Activated CD4-positive, alpha-beta memory T cell treated with anti-CD3 and anti-CD28 coated beads, Interleukin-2, amount 10 ng/mL, durations not matched to agents 7 days and 5 days (primary cell): ENCODE measurements at regions not wholly inside any gene's neighbourhood (a gene's known extent, or its start where the extent isn't known, plus 50 kb on each side); places are given as distances from the start of the nearest gene placed in this dataset.

Source experiments
- CTCF ChIA-PET: fragments of 350-600 bp; sonication (Branson Sonifier 250); formaldehyde crosslinking; loops from one replicate; lab custom pipeline; 2021; ENCODE audit warnings: antibody characterized with exemption, inconsistent platforms; lab: Charles Lee
- POLR2A ChIA-PET: fragments of 350-600 bp; sonication (Branson Sonifier 250); formaldehyde crosslinking; loops from one replicate; lab custom pipeline; 2021; ENCODE audit warnings: antibody characterized with exemption; lab: Charles Lee
- DNase-seq: peaks from one replicate; pipeline ENCODE4 v3.0.0-alpha.2; 2020
- H3K27ac Mint-ChIP-seq: one replicate; pipeline ENCODE4 v1.8.0; 2021; ENCODE audit warnings: mild to moderate bottlenecking, mixed read lengths
- H3K27me3 Mint-ChIP-seq: one replicate; pipeline ENCODE4 v1.8.0; 2021; ENCODE audit warnings: mixed read lengths
- H3K36me3 Mint-ChIP-seq: one replicate; pipeline ENCODE4 v1.8.0; 2021; ENCODE audit warnings: low read depth, mixed read lengths
- H3K4me1 Mint-ChIP-seq: one replicate; pipeline ENCODE4 v1.8.0; 2021; ENCODE audit warnings: mixed read lengths
- H3K4me3 Mint-ChIP-seq: one replicate; pipeline ENCODE4 v1.8.0; 2021; ENCODE audit warnings: mild to moderate bottlenecking, mixed read lengths
- H3K9me3 Mint-ChIP-seq: one replicate; pipeline ENCODE4 v1.8.0; 2021; ENCODE audit warnings: mixed read lengths

- no peak overlapping the region for H3K27ac Mint-ChIP-seq
- no peaks in the 10 kb centered on the region for H3K9me3 Mint-ChIP-seq
- H3K4me1 Mint-ChIP-seq: peaks cover 3% of the 10 kb centered on the region
- POLR2A ChIA-PET: no interaction called here
- DNase-seq: no peak
- no peaks in the 10 kb centered on the region for H3K36me3 Mint-ChIP-seq
- peaks cover 3% of the 10 kb centered on the region for H3K27me3 Mint-ChIP-seq
- CTCF ChIA-PET: no interaction called here
- H3K4me3 Mint-ChIP-seq: no peak overlapping the region
These were observed 162.8 kb downstream of the ENC1 start for GRCh38 chr5:74477761-74478160.

DNA sequence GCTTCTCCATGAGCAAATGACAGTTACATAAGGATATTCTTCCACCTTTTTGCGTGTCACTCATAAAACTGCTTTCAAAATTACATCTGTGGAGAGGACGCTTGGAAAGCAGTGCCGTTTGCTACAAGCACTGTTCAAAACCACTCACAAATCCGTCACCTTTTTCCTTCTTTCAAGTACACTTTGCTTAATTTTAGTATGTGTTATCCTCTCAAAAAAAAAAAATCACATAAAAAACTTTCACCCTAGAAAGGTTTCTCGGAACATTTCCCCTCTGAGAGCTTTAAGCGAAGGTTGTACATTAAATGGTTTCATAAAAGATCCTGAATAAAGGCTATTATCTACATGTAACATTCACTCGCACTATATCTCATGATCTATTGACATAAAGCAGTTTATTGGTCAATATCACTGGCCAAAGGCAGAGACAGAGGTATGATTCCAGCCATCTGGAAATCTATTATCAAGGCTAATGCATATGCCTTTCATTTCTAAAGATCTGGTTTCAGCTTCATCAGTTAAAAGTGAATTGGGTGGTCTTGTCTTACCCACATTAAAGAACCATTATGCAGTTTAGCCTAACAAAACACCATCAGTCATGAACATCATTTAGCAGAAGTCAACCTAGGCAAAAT lies 163.6 kb downstream of the ENC1 start:
- no peak overlapping the region for H3K4me3 Mint-ChIP-seq
- ChIA-PET CTCF (no interaction called here), POLR2A (no interaction called here)
- peaks cover 3% of the 10 kb centered on the region for H3K27me3 Mint-ChIP-seq
- H3K9me3 Mint-ChIP-seq: no peaks in the 10 kb centered on the region
- no peak for DNase-seq
- H3K4me1 Mint-ChIP-seq: peaks cover 3% of the 10 kb centered on the region
- H3K27ac Mint-ChIP-seq: no peak overlapping the region
- no peaks in the 10 kb centered on the region for H3K36me3 Mint-ChIP-seq

- no peaks in the 10 kb centered on the region for H3K36me3 Mint-ChIP-seq
- no peak for DNase-seq
- CTCF ChIA-PET: no interaction called here
- peaks cover 3% of the 10 kb centered on the region for H3K27me3 Mint-ChIP-seq
- no peak overlapping the region for H3K4me3 Mint-ChIP-seq
- POLR2A ChIA-PET: no interaction called here
- peaks cover 3% of the 10 kb centered on the region for H3K4me1 Mint-ChIP-seq
- H3K9me3 Mint-ChIP-seq: no peaks in the 10 kb centered on the region
- H3K27ac Mint-ChIP-seq: no peak overlapping the region
These were observed 164.3 kb downstream of the ENC1 start for GRCh38 chr5:74476046-74476818.

DNA sequence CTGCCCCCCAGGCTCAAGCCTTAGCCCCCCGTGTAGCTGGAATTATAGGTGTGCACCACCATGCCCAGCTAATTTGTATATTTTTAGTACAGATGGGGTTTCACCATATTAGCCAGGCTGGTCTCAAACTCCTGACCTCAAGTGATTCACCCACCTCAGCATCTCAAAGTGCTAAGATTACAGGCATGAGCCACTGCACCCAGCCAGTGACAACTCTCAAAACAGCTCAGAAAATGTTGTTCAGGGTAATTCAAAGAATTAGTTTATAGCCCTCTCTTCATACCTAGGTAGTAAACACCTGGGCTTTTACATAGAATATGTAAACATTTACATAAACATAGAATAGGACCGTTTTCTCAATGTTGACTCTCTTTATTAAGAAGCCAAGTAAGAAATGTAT lies 168.7 kb downstream of the ENC1 start:
- ChIA-PET CTCF (no interaction called here), POLR2A (no interaction called here)
- Mint-ChIP-seq H3K9me3 (no peaks in the 10 kb centered on the region), H3K27me3 (peaks cover 15% of the 10 kb centered on the region), H3K4me1 (peaks cover 3% of the 10 kb centered on the region), H3K36me3 (no peaks in the 10 kb centered on the region), H3K27ac (no peak overlapping the region), H3K4me3 (no peak overlapping the region)
- DNase-seq: no peak

GRCh38 chr5:74469234-74469994 lies 171.1 kb downstream of the ENC1 start:
- no peak for DNase-seq
- no peaks in the 10 kb centered on the region for H3K4me1 Mint-ChIP-seq
- no peaks in the 10 kb centered on the region for H3K36me3 Mint-ChIP-seq
- no peak overlapping the region for H3K27ac Mint-ChIP-seq
- H3K27me3 Mint-ChIP-seq: peaks cover 13% of the 10 kb centered on the region
- no peak overlapping the region for H3K4me3 Mint-ChIP-seq
- H3K9me3 Mint-ChIP-seq: no peaks in the 10 kb centered on the region
- POLR2A ChIA-PET: no interaction called here
- CTCF ChIA-PET: no interaction called here

DNA sequence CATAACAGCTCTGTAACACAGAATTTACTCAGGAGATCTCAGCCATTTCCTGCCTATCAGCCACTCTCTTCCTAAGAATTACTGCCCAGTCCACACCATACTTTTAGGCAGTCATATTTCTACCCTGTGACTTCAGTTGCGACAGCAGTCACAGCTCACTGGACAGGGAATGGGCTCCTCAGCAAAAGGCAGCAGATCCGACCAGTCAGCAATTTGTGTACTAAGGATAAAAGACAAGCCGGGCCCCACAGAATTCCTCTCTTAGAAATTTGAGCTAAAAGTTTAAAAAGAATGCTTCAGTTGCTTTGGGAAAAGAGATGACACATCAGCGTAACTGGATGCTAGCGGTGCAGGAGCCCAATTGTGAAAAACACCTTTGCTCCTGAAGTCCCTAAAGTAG lies 172.1 kb downstream of the ENC1 start:
- Mint-ChIP-seq H3K27ac (no peak overlapping the region), H3K27me3 (peaks cover 14% of the 10 kb centered on the region), H3K9me3 (no peaks in the 10 kb centered on the region), H3K4me3 (no peak overlapping the region), H3K4me1 (no peaks in the 10 kb centered on the region), H3K36me3 (no peaks in the 10 kb centered on the region)
- CTCF ChIA-PET: no interaction called here
- POLR2A ChIA-PET: no interaction called here
- DNase-seq: no peak

DNA sequence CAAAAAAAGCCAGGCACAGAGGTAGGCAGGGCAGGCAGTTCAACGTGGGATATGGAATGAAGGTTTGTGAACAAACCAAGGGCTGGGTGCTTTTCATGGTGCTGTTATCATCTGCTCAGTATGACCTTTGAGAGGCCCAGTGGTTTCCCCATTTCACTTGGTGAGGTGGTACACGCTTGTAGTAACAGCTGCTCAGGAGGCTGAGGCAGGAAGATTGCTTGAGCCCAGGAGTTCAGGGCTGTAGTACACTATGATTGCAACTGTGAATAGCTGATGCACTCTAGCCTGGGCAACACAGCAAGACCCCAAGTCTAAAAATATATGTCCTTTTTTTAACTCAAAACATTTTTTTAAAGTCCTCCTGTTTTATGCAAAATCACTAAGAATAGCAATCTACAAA lies 174.8 kb downstream of the ENC1 start:
- no peaks in the 10 kb centered on the region for H3K36me3 Mint-ChIP-seq
- H3K9me3 Mint-ChIP-seq: no peaks in the 10 kb centered on the region
- H3K4me1 Mint-ChIP-seq: no peaks in the 10 kb centered on the region
- H3K4me3 Mint-ChIP-seq: no peak overlapping the region
- CTCF ChIA-PET: no interaction called here
- DNase-seq: no peak
- H3K27ac Mint-ChIP-seq: no peak overlapping the region
- POLR2A ChIA-PET: no interaction called here
- peaks cover 20% of the 10 kb centered on the region for H3K27me3 Mint-ChIP-seq

- CTCF ChIA-PET: interaction anchor here (0.6 kb wide), 1 partner anchor 229 kb away, joined by 3 read pairs; no protein-coding TSS in a partner anchor
- H3K36me3 Mint-ChIP-seq: no peaks in the 10 kb centered on the region
- POLR2A ChIA-PET: no interaction called here
- no peaks in the 10 kb centered on the region for H3K4me1 Mint-ChIP-seq
- H3K27ac Mint-ChIP-seq: no peak overlapping the region
- peaks cover 17% of the 10 kb centered on the region for H3K27me3 Mint-ChIP-seq
- no peaks in the 10 kb centered on the region for H3K9me3 Mint-ChIP-seq
- no peak overlapping the region for H3K4me3 Mint-ChIP-seq
- DNase-seq: no peak
These were observed 175.9 kb downstream of the ENC1 start for GRCh38 chr5:74464512-74465209.

- H3K4me1 Mint-ChIP-seq: no peaks in the 10 kb centered on the region
- H3K4me3 Mint-ChIP-seq: no peak overlapping the region
- H3K27ac Mint-ChIP-seq: no peak overlapping the region
- no peak for DNase-seq
- no peaks in the 10 kb centered on the region for H3K36me3 Mint-ChIP-seq
- ChIA-PET CTCF (no interaction called here), POLR2A (no interaction called here)
- H3K9me3 Mint-ChIP-seq: no peaks in the 10 kb centered on the region
- H3K27me3 Mint-ChIP-seq: peaks cover 10% of the 10 kb centered on the region
These were observed 178.2 kb downstream of the ENC1 start for GRCh38 chr5:74462356-74462755.

- Mint-ChIP-seq H3K4me3 (no peak overlapping the region), H3K36me3 (no peaks in the 10 kb centered on the region), H3K27me3 (peaks cover 18% of the 10 kb centered on the region), H3K4me1 (no peaks in the 10 kb centered on the region), H3K9me3 (no peaks in the 10 kb centered on the region), H3K27ac (no peak overlapping the region)
- ChIA-PET CTCF (no interaction called here), POLR2A (no interaction called here)
- DNase-seq: no peak
These were observed 179.3 kb downstream of the ENC1 start for GRCh38 chr5:74461251-74461650.

- Mint-ChIP-seq H3K27me3 (peaks cover 21% of the 10 kb centered on the region), H3K36me3 (no peaks in the 10 kb centered on the region), H3K4me3 (no peak overlapping the region), H3K9me3 (no peaks in the 10 kb centered on the region), H3K27ac (no peak overlapping the region), H3K4me1 (no peaks in the 10 kb centered on the region)
- CTCF ChIA-PET: no interaction called here
- POLR2A ChIA-PET: no interaction called here
- DNase-seq: no peak
These were observed 179.8 kb downstream of the ENC1 start for GRCh38 chr5:74460694-74461093.

DNA sequence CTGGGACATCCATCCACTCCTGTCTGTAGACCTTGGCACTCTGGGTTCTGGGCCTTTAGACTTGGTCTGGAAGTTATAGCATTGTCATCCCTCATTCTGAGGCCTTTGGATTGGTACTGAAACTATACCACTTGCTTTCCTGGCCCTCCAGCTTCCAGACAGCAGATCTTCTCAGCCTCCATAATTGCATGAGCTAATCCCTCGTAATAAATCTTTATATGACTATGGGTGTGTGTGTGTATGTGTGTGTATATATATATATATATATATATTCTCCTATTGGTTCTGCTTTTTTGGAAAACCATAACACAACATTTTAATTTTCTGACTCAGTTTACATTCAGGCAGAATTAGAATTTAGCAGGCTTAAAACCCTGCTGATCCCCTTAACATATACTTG lies 180.5 kb downstream of the ENC1 start:
- H3K4me3 Mint-ChIP-seq: no peak overlapping the region
- H3K27ac Mint-ChIP-seq: no peak overlapping the region
- H3K4me1 Mint-ChIP-seq: no peaks in the 10 kb centered on the region
- no peaks in the 10 kb centered on the region for H3K9me3 Mint-ChIP-seq
- peaks cover 21% of the 10 kb centered on the region for H3K27me3 Mint-ChIP-seq
- ChIA-PET CTCF (no interaction called here), POLR2A (no interaction called here)
- no peaks in the 10 kb centered on the region for H3K36me3 Mint-ChIP-seq
- no peak for DNase-seq

GRCh38 chr5:74457876-74458275 lies 182.7 kb downstream of the ENC1 start:
- H3K36me3 Mint-ChIP-seq: no peaks in the 10 kb centered on the region
- no peaks in the 10 kb centered on the region for H3K4me1 Mint-ChIP-seq
- no peak overlapping the region for H3K4me3 Mint-ChIP-seq
- no peak overlapping the region for H3K27ac Mint-ChIP-seq
- no peak for DNase-seq
- CTCF ChIA-PET: no interaction called here
- no peaks in the 10 kb centered on the region for H3K9me3 Mint-ChIP-seq
- H3K27me3 Mint-ChIP-seq: peaks cover 22% of the 10 kb centered on the region
- POLR2A ChIA-PET: interaction anchor here (1.2 kb wide), 1 partner anchor 182 kb away, joined by 4 read pairs; the partner anchor contains the start of gene ENC1
